NCI-H2029 (cell line): ENCODE measurements at regions not wholly inside any gene's neighbourhood (a gene's known extent, or its start where the extent isn't known, plus 50 kb on each side); places are given as distances from the start of the nearest gene placed in this dataset.
"Not testable (repeated sequence)": the region's sequence is repeated elsewhere in the genome, so short reads cannot be mapped to it uniquely, and the experiment has no call there.

Experiments used
- DNase-seq: peaks from one replicate; lab custom pipeline; 2025; lab: John Stamatoyannopoulos, UW

DNA sequence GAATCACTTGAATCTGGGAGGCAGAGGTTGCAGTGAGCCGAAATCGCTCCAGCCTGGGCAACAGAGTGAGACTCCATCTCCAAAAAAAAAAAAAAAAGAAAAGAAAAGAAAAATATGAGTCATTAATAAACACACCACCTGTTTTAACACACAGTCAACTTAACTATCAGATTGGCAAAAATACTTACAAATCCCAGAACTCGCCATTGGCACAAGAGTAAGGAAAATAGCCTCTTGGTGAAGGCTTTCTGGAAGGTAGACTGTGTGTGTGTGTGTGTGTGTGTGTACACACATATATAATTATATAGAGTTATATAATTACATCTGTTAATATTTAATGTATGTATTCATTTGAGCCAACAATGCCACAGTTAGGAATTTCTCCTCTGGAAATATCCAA lies 63.7 kb upstream of the UXS1 start:
- no peak for DNase-seq

DNA sequence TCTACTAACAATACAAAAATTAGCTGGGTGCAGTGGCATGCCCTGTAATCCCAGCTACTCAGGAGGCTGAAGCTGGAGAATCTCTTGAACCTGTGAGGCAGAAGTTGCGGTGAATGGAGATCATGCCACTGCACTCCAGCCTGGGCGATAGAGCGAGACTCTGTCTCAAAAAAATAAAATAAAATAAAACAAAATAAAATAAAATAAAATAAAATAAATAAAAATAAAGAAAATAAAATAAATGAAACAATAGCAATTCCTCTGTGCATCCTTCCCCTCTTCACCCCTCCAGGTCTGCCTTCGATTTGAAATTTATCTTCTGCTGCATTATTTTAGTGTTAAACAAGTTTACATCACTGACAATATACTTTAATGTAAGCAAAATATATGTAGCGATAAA lies 63.0 kb upstream of the UXS1 start:
- no peak for DNase-seq

DNA sequence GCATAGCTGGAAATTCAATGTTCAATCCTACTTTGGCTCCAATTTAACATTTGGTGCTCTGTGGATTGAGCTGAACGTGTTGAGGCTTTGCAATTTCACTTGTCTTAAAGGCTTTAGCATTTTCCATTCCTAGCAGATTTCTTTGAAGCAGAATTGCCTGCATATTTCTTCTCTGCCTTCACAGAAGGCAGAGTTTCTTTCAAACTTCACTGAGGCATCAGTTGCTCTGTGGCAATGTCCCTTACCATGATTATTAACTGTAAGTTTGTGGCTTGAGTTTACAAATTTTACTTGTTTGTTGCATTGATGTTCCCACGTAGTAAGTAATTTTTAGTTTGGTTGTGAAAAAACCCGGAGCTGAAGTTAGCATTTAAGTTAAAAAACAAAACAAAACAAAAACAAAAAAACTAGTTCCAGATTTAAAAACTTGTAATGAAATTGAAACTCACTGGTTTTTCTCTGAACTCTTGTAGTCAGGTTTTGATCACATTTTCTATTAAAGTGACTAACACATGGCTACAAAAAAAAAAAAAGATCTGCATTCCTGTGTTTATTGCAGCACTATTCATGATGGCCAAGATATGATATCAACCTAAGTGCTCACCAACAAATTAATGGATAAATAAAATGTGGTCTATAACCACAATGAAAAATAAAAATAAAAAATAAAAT lies 55.2 kb upstream of the UXS1 start:
- not testable (repeated sequence) for DNase-seq

DNA sequence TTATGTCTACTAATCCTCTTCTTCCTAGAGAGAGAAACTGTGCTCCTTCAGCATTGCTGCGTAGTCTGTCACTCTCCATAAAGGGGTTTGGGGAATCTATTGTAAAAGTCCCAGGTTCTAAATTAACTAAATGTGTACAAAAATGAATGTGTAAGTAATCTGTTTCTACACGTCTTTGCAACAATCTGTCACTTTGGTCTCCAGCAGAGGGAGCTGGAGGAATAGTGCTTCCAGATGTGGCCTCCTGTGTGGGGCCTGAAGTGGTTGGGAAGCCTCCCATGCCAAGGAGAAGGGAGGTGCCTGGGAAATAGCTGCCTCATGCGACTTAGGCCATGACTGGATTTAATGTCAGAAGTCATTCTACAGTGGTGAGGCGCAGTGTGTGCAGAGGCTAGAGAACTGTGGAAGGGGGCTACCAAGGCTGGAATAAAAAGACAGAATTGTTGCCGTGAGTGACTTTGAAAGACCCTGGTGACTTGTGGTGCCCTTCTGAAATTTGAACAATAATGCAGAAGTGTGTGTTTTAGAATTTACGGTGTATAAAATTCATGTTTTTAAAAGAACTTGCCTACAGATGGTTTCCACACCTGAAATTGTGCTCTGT lies 54.5 kb upstream of the UXS1 start:
- DNase-seq, result not testable (repeated sequence)
